Smooth muscle cell (in vitro differentiated cells): ENCODE measurements at regions not wholly inside any gene's neighbourhood (a gene's known extent, or its start where the extent isn't known, plus 50 kb on each side); places are given as distances from the start of the nearest gene placed in this dataset.

Source experiments
- DNase-seq: peaks from one replicate; lab custom pipeline; 2025; ENCODE audit not compliant: unreplicated experiment; lab: John Stamatoyannopoulos, UW
- H2AFZ ChIP-seq: fragments of 200-600 bp; sonication (generic); 2 replicates; pipeline ENCODE4 v1.6.0; 2016; ENCODE audit warnings: antibody characterized with exemption, low read depth, mild to moderate bottlenecking
- H3F3A ChIP-seq: fragments of 200-600 bp; sonication (generic); 2 replicates; pipeline ENCODE4 v1.6.0; 2017; ENCODE audit warnings: antibody characterized with exemption, low read depth
- H3K27ac ChIP-seq: fragments of 200-600 bp; sonication (generic); 2 replicates; pipeline ENCODE4 v1.5.1; 2016; ENCODE audit warnings: low read depth, mild to moderate bottlenecking
- H3K27me3 ChIP-seq: fragments of 200-600 bp; sonication (generic); 2 replicates; pipeline ENCODE4 v1.6.1; 2016; ENCODE audit warnings: low read depth, mild to moderate bottlenecking
- H3K36me3 ChIP-seq: fragments of 200-600 bp; sonication (generic); 2 replicates; pipeline ENCODE4 v1.5.1; 2016; ENCODE audit warnings: low read depth
- H3K4me1 ChIP-seq: fragments of 200-600 bp; sonication (generic); 2 replicates; pipeline ENCODE4 v1.5.1; 2016; ENCODE audit warnings: low read depth
- H3K4me2 ChIP-seq: fragments of 200-600 bp; sonication (generic); 2 replicates; pipeline ENCODE4 v1.6.0; 2016; ENCODE audit warnings: mild to moderate bottlenecking
- H3K4me3 ChIP-seq: fragments of 200-600 bp; sonication (generic); 2 replicates; pipeline ENCODE4 v1.5.1; 2016; ENCODE audit warnings: mild to moderate bottlenecking
- H3K79me2 ChIP-seq: fragments of 200-600 bp; sonication (generic); 2 replicates; pipeline ENCODE4 v1.6.0; 2016; ENCODE audit warnings: low read depth, mild to moderate bottlenecking
- H3K9ac ChIP-seq: fragments of 200-600 bp; sonication (generic); 2 replicates; pipeline ENCODE4 v1.6.0; 2016; ENCODE audit warnings: low read depth
- H3K9me3 ChIP-seq: fragments of 200-600 bp; sonication (generic); replicated peaks from 2 replicates; pipeline ENCODE4 v1.5.1; 2016; ENCODE audit warnings: low read depth
- H4K20me1 ChIP-seq: fragments of 200-600 bp; sonication (generic); 2 replicates; pipeline ENCODE4 v1.6.0; 2016; ENCODE audit warnings: low read depth
- WGBS: methylation state at CpG from one replicate; pipeline ENCODE4 v1.1.7; 2016; ENCODE audit warnings: low lambda C conversion rate; 5-methylcytosine and 5-hydroxymethylcytosine counted together
- TF ChIP-seq, protein P1 (sequence below): fragments of 200-600 bp; sonication (generic); IDR thresholded peaks from 2 replicates; pipeline ENCODE4 v1.5.1; 2017; ENCODE audit warnings: borderline replicate concordance, mild to moderate bottlenecking, antibody characterized with exemption; ENCODE audit not compliant: insufficient read depth, poor library complexity, severe bottlenecking

GRCh38 chr13:76703216-76703615 is 183.0 kb downstream of the KCTD12 start:
- Histone ChIP-seq H3K36me3 (no peaks in the 10 kb centered on the region), H3K4me1 (peaks cover 3% of the 10 kb centered on the region), H3K4me2 (peak overlapping the region; percentile 57), H3K9ac (no peak overlapping the region), H3K9me3 (no peaks in the 10 kb centered on the region), H2AFZ (peak overlapping the region; percentile 66), H3K27me3 (no peaks in the 10 kb centered on the region), H3K4me3 (no peak overlapping the region), H3K79me2 (no peaks in the 10 kb centered on the region), H3K27ac (peak overlapping the region; percentile 32), H4K20me1 (no peaks in the 10 kb centered on the region), H3F3A (no peaks in the 10 kb centered on the region)
- TF ChIP-seq, protein P1, sequence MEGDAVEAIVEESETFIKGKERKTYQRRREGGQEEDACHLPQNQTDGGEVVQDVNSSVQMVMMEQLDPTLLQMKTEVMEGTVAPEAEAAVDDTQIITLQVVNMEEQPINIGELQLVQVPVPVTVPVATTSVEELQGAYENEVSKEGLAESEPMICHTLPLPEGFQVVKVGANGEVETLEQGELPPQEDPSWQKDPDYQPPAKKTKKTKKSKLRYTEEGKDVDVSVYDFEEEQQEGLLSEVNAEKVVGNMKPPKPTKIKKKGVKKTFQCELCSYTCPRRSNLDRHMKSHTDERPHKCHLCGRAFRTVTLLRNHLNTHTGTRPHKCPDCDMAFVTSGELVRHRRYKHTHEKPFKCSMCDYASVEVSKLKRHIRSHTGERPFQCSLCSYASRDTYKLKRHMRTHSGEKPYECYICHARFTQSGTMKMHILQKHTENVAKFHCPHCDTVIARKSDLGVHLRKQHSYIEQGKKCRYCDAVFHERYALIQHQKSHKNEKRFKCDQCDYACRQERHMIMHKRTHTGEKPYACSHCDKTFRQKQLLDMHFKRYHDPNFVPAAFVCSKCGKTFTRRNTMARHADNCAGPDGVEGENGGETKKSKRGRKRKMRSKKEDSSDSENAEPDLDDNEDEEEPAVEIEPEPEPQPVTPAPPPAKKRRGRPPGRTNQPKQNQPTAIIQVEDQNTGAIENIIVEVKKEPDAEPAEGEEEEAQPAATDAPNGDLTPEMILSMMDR, result no peak
- 55% methylated on average over 2 of the region's 2 CpGs for WGBS
- DNase-seq, result no peak

- no peaks in the 10 kb centered on the region for H3K27me3 ChIP-seq
- no peaks in the 10 kb centered on the region for H4K20me1 ChIP-seq
- no peaks in the 10 kb centered on the region for H3K79me2 ChIP-seq
- peak overlapping the region; percentile 60 for H2AFZ ChIP-seq
- H3K4me1 ChIP-seq, result no peaks in the 10 kb centered on the region
- TF ChIP-seq, protein P1, result no peak
- no peak for DNase-seq
- no peak overlapping the region for H3K4me3 ChIP-seq
- H3K4me2 ChIP-seq, result peak overlapping the region; percentile 46
- peaks cover 8% of the 10 kb centered on the region for H3F3A ChIP-seq
- peak overlapping the region; percentile 29 for H3K27ac ChIP-seq
- WGBS, result 50% methylated on average over 2 of the region's 2 CpGs
- H3K9ac ChIP-seq, result no peak overlapping the region
- no peaks in the 10 kb centered on the region for H3K9me3 ChIP-seq
- no peaks in the 10 kb centered on the region for H3K36me3 ChIP-seq
These were observed 188.9 kb downstream of the KCTD12 start for GRCh38 chr13:76697288-76697687.

GRCh38 chr13:76696370-76696769 is 189.8 kb downstream of the KCTD12 start:
- peak overlapping the region; percentile 29 for H3K27ac ChIP-seq
- 59% methylated on average over 3 of the region's 3 CpGs for WGBS
- no peaks in the 10 kb centered on the region for H3K79me2 ChIP-seq
- no peak overlapping the region for H3K4me3 ChIP-seq
- no peak overlapping the region for H3K9ac ChIP-seq
- no peak for DNase-seq
- no peaks in the 10 kb centered on the region for H3K4me1 ChIP-seq
- no peaks in the 10 kb centered on the region for H3K9me3 ChIP-seq
- no peak overlapping the region for H3K4me2 ChIP-seq
- no peaks in the 10 kb centered on the region for H4K20me1 ChIP-seq
- no peaks in the 10 kb centered on the region for H3K27me3 ChIP-seq
- H3F3A ChIP-seq, result peaks cover 8% of the 10 kb centered on the region
- TF ChIP-seq, protein P1, result no peak
- H2AFZ ChIP-seq, result peak overlapping the region; percentile 26
- H3K36me3 ChIP-seq, result no peaks in the 10 kb centered on the region

DNA sequence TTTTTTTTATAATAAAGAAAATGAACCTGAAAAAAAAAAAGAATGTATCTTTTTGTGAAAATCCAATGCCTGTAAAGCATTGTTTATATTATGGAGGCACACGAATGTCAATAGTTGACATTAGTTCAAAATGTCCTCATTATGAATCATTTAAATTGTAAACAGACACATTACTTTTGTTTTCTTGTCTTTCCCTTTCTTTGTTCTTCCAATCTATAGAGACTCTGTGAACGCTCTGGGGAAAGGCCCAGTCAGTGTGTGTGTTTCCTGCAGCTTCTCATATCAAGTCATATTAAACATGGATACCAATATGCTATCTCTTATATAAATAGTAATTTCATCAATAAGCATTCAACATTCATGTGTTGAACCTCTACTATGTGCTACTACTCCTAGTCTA is 193.1 kb downstream of the KCTD12 start:
- TF ChIP-seq, protein P1, result no peak
- Histone ChIP-seq H3K36me3 (no peaks in the 10 kb centered on the region), H3K9me3 (no peaks in the 10 kb centered on the region), H3K27me3 (no peaks in the 10 kb centered on the region), H3K9ac (no peak overlapping the region), H4K20me1 (no peaks in the 10 kb centered on the region), H2AFZ (no peak overlapping the region), H3K4me1 (no peaks in the 10 kb centered on the region), H3K79me2 (no peaks in the 10 kb centered on the region), H3K27ac (no peak overlapping the region), H3K4me2 (no peak overlapping the region), H3K4me3 (no peak overlapping the region), H3F3A (peaks cover 8% of the 10 kb centered on the region)
- 87% methylated on average over 2 of the region's 2 CpGs for WGBS
- DNase-seq, result no peak
